ENCODE measurements at regions not wholly inside any gene's neighbourhood (a gene's known extent, or its start where the extent isn't known, plus 50 kb on each side); places are given as distances from the start of the nearest gene placed in this dataset.
"Not testable (repeated sequence)": the region's sequence is repeated elsewhere in the genome, so short reads cannot be mapped to it uniquely, and the experiment has no call there.

DNA sequence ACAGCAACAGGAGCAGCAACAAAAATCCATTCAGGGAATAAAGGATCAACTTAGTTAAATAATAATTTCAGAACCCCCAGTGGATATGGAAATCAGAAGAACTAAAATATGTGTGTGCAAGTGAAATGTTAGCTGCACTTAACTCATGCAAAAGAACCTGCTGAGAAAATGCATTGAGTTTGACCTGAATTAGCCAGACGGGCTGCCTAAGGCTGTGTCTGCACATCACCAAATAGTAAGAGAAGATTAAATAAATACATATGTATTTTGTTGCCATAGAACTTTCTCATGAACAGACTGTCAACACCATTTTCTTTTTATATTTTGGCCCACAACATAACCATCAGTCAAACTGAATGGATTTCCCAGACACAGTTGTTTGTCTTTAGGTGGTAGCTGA lies 262.0 kb upstream of the PIK3C3 start:
- DNase-seq (ENCODE audit: low spot score) = no peak

- DNase-seq (ENCODE audit: low spot score) = no peak
Observed at GRCh38 chr18:41690332-41691127, 264.5 kb upstream of the PIK3C3 start.

DNA sequence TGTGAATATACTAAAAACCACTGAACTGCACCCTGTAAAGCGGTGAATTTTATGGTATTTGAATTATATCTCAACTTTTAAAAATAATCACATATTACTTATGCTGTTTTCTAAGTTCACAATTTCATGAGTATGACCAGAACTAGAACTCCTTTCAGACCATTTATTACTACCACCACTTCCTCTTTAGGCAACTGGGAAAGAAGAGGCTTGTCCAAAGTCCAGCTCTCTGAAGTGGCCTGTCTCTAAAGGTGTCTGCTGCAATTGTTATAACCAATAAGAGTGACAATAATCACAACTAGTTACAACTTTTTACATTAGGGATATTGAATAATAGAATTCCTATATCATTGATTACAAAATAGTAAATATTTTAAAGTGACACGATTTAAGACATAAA lies 267.9 kb upstream of the PIK3C3 start:
- no peak for DNase-seq (ENCODE audit: low spot score)

- peak; percentile 30 for DNase-seq (ENCODE audit: low spot score)
Observed at GRCh38 chr18:41681138-41681880, 273.7 kb upstream of the PIK3C3 start.

DNA sequence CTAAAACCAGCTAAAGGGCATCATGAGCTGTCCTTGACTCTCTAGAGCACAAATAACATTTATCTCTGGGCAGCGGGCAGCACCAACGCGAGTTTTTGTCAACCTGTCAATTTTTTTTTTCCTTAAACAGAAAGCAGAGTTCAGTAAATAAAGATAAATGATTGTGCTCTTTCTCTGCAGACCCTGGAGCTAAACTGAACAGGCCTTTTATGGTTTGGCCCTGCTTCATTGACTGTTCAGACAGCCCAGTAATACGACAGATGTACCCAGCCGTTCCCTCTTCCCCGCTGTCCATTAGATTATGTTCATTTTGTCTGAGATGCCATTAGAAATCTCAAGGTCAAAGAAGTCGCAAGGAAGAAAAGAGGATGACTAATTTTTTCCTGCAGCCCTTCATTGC lies 280.5 kb upstream of the PIK3C3 start:
- DNase-seq (ENCODE audit: low spot score) = no peak

GRCh38 chr18:41666231-41666630 lies 288.8 kb upstream of the PIK3C3 start:
- no peak for DNase-seq (ENCODE audit: low spot score)

DNA sequence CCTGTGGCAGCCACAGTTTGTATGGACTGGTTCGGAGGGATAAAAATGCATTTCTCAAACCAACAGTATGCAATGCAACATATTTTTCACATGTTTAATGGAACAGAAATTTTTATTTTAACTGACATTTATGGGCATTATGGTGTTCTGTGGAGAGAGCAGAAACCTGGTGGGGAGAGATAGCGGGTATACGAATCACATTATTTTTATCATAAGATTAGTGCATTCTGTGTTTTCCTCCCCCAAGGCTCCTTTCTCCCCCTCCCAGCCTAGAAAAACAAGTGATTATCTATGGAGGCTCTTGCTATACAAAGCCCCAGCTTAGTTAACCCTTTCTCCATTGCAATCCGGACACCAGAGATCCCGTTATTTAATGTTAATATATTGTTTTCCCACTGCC lies 289.8 kb upstream of the PIK3C3 start:
- DNase-seq (ENCODE audit: low spot score) = no peak

DNA sequence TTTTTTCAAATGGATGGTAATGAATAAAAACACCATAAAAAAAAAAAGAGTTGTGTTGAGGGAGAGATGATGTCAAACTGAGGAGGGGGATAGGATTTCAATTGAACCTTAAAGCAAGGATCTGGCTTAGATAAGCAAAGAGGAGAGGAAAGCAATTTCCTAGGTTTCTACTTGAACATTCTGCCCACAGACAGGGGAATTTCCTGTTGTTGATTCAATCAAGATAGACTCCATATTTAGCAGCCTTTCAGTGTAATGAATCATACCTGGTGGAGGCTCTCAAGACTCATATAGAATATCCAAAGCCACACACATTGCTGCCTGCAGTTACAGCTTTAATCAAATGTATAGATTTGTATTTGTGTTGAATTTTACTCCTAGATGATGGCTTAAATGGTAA lies 294.4 kb upstream of the PIK3C3 start:
- DNase-seq (ENCODE audit: low spot score) = no peak

DNA sequence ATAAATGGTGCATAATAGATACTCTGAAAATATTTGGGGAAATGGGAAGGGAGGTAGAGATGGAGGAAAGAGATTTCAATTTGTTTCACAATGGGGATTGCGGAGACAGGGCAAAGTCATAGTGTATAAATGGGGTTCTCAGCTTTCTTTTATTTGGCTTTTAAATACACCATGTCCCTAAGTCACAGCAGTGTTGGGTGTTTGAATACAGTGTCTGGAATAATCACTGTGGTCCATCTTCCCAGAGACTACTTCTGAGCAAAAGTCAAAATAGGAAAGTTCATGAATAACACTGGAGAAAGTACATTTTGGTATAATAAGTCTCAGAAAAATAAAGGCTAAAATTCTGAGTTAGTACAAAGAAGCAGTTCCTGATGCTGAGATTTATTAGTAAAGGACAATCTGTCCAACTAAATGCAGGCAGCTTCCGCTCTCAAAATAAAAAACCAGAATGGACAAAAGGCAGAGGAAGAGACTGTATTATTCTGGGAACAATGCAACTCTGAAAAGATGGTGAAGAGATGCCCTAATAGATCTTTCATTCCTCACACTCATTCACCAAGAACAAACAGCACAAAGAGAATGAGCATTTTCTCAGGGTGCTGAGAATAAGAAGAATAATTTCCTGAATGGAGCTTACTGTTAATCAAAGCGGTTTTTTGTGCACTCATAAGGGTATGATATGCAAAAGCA lies 295.4 kb upstream of the PIK3C3 start:
- no peak for DNase-seq (ENCODE audit: low spot score)

DNA sequence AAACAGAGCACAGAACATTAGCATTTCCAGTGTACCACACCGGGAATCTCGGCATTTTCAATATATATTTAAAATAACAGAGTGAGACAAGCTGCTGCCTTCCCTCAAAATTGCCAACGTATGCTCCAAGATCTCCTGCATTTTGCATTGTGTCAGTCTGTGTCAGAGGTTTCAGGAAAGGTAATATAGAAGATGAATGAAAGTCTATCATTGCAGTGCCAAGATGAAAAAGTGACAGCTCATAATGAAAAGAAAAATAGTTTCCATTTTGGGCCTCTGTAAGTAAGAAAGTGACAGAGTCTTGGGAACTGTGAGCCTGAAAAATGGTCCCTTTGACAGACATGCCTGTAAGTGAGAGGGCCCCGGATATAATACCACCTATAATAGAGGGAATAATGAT lies 297.8 kb upstream of the PIK3C3 start:
- no peak for DNase-seq (ENCODE audit: low spot score)

- no peak for DNase-seq (ENCODE audit: low spot score)
Observed at GRCh38 chr18:41655074-41655473, 300.0 kb upstream of the PIK3C3 start.

GRCh38 chr18:41647914-41648313 lies 307.1 kb upstream of the PIK3C3 start:
- DNase-seq (ENCODE audit: low spot score) = no peak

- no peak for DNase-seq (ENCODE audit: low spot score)
Observed at GRCh38 chr18:41646915-41647620, 308.0 kb upstream of the PIK3C3 start.

DNA sequence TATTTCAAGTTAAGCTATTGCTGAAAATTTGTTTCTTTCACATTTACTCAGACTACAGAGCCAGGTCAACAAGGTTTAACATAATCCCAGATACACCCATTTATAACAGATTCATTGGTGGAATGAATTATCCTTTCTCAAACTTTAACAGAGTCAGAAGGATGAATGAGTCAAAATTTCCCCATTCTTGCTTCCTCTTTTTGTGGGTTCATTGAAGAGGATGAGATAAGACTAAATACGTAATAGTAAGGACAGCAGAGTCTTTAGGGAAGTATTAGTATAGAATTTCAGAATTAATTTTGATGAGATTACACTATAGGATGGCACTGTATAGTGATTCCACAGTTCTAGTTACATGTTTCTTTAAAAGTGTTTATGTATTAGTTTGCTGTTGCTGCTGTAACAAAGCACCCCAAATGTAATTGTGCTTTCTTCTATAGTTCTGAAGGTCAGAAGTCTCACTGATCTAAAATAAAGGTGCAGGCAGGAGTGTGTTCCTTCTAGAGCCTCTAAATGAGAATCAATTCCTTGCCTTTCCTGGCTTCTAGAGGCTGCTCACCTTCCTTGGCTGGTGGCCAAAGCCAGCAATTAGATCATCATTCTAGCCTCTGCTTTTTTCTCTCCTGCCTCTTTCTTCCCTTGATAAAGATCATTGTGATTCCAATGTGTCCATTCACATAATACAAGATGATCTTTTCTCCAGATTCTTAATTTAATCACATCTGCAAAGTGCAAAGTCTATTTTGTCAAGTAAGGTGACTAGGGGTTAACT lies 309.3 kb upstream of the PIK3C3 start:
- DNase-seq (ENCODE audit: low spot score) = no peak

- no peak for DNase-seq (ENCODE audit: low spot score)
Observed at GRCh38 chr18:41644466-41644865, 310.6 kb upstream of the PIK3C3 start.

DNA sequence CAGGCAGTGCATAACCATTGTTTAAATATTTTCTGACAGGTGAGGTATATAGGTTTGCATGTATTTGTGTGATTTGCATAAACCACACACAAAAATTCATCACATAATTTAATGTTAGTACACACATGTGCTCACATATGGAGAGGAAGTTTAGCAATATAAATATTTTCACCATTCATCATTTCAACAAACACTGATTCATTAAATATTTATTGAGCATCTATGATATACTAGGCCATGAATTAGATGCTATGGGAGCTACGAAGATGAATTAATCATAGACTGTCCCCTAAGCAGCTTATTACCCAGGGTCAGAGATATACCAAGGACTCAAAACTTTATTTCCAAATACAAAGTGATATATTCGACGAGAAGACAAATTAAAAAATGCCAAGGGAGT lies 311.6 kb upstream of the PIK3C3 start:
- DNase-seq (ENCODE audit: low spot score) = no peak

DNA sequence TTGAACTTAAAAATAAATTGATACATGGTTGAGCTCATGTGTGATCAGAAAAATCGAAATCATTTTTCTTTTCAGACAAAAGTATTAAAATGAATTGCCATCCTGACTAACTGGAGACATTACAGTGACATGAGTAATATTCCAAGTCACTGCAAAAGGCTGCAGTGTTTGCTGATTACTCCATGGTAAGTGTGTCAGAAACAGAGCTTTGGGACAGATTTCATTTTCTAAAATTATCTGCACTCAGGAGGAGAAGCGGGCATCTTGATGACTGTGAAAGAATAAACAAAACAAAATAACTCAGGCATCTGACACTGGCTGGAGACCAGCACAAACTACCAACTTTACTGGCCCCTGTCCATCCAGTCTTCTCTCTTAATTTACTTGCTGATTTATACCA lies 312.3 kb upstream of the PIK3C3 start:
- no peak for DNase-seq (ENCODE audit: low spot score)

GRCh38 chr18:41639218-41639617 lies 315.8 kb upstream of the PIK3C3 start:
- no peak for DNase-seq (ENCODE audit: low spot score)

DNA sequence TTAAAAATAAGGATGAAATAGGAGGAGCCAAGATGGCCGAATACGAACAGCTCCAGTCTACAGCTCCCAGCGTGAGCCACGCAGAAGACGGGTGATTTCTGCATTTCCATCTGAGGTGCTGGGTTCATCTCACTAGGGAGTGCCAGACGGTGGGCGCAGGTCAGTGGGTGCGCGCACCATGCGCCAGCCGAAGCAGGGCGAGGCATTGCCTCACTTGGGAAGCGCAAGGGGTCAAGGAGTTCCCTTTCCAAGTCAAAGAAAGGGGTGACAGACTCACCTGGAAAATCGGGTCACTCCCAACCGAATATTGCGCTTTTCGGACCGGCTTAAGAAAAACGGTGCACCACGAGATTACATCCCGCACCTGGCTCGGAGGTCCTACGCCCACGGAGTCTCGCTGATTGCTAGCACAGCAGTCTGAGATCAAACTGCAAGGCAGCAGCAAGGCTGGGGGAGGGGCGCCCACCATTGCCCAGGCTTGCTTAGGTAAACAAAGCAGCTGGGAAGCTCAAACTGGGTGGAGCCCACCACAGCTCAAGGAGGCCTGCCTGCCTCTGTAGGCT lies 323.2 kb upstream of the PIK3C3 start:
- not testable (repeated sequence) for DNase-seq (ENCODE audit: low spot score)

GRCh38 chr18:41630232-41630886 lies 324.7 kb upstream of the PIK3C3 start:
- DNase-seq (ENCODE audit: low spot score) = no peak

DNA sequence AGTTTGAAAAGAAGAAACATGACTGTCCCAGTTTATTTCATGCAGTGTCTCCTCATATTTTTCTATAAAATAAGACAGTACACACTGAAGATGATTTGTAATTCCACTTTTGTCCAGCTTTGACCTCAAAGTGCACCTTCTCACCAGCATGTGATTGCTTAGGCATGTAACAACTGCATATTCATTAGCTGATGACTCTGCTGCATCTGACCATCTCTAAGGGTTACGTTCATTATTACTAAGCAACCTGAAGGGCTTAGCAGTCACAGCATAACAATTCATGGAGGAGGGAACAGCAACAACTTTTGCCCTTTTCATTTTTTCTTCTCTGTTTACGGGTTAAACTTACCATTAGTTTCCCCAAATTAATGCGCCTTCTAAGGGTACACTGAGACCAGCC lies 330.6 kb upstream of the PIK3C3 start:
- no peak for DNase-seq (ENCODE audit: low spot score)

All from H4 (cell line).